HG03565 (cell line): ENCODE measurements at regions not wholly inside any gene's neighbourhood (a gene's known extent, or its start where the extent isn't known, plus 50 kb on each side); places are given as distances from the start of the nearest gene placed in this dataset.
A peak's percentile ranks its signal among the peaks of the same experiment; 100 is the strongest.
"Not testable (repeated sequence)": the region's sequence is repeated elsewhere in the genome, so short reads cannot be mapped to it uniquely, and the experiment has no call there.

Experiments used
- ATAC-seq: cut with Tn5 transposase; IDR thresholded peaks from one replicate; pipeline ENCODE4 v1.9.1; 2021; ENCODE audit warnings: mild to moderate bottlenecking, moderate library complexity; ENCODE audit not compliant: unreplicated experiment

- ATAC-seq: not testable (repeated sequence)
These were observed 743.2 kb upstream of the RGMB start for GRCh38 chr5:98030273-98030672.

- not testable (repeated sequence) for ATAC-seq
These were observed 742.4 kb upstream of the RGMB start for GRCh38 chr5:98031036-98031435.

GRCh38 chr5:98031496-98031895 lies 742.0 kb upstream of the RGMB start:
- ATAC-seq: no peak

- ATAC-seq: no peak
These were observed 741.5 kb upstream of the RGMB start for GRCh38 chr5:98031926-98032325.

GRCh38 chr5:98041661-98042060 lies 731.8 kb upstream of the RGMB start:
- ATAC-seq: no peak

- ATAC-seq: no peak
These were observed 730.9 kb upstream of the RGMB start for GRCh38 chr5:98042521-98042920.

- ATAC-seq: no peak
These were observed 730.5 kb upstream of the RGMB start for GRCh38 chr5:98042961-98043360.

- no peak for ATAC-seq
These were observed 722.9 kb upstream of the RGMB start for GRCh38 chr5:98050583-98050982.

- ATAC-seq: no peak
These were observed 720.3 kb upstream of the RGMB start for GRCh38 chr5:98053170-98053569.

GRCh38 chr5:98060148-98060547 lies 713.3 kb upstream of the RGMB start:
- no peak for ATAC-seq

- no peak for ATAC-seq
These were observed 709.3 kb upstream of the RGMB start for GRCh38 chr5:98064118-98064685.

GRCh38 chr5:98065261-98065909 lies 708.1 kb upstream of the RGMB start:
- ATAC-seq: no peak

GRCh38 chr5:98066910-98067309 lies 706.6 kb upstream of the RGMB start:
- ATAC-seq: no peak

GRCh38 chr5:98069876-98070512 lies 703.5 kb upstream of the RGMB start:
- peak; percentile 77 for ATAC-seq

- no peak for ATAC-seq
These were observed 700.5 kb upstream of the RGMB start for GRCh38 chr5:98072921-98073320.

- no peak for ATAC-seq
These were observed 697.0 kb upstream of the RGMB start for GRCh38 chr5:98076501-98076900.

GRCh38 chr5:98085593-98085992 lies 687.9 kb upstream of the RGMB start:
- ATAC-seq: no peak

- no peak for ATAC-seq
These were observed 678.4 kb upstream of the RGMB start for GRCh38 chr5:98095072-98095471.

GRCh38 chr5:98096155-98096554 lies 677.3 kb upstream of the RGMB start:
- no peak for ATAC-seq

- ATAC-seq: no peak
These were observed 673.9 kb upstream of the RGMB start for GRCh38 chr5:98099448-98100105.

- ATAC-seq: no peak
These were observed 672.3 kb upstream of the RGMB start for GRCh38 chr5:98101131-98101530.

- ATAC-seq: no peak
These were observed 670.5 kb upstream of the RGMB start for GRCh38 chr5:98102936-98103335.
